A549 (cell line): ENCODE measurements at regions not wholly inside any gene's neighbourhood (a gene's known extent, or its start where the extent isn't known, plus 50 kb on each side); places are given as distances from the start of the nearest gene placed in this dataset.

ENCODE experiments used
- ATAC-seq, 2 experiments: fragments of 200-7000 bp in 1 of 2; fragments of >200 bp in 1 of 2; cut with Nextera tagmentation in 1 of 2; cut with Tn5 transposase in 1 of 2; 3 replicates each; pipeline versions ENCODE4 v1.8.0 to v1.9.1; 2018 to 2020; ENCODE audit warnings: mild to moderate bottlenecking in 1 of 2, moderate library complexity in 1 of 2
- CTCF ChIA-PET: fragments of 300-600 bp; sonication (Branson Sonifier 250); formaldehyde crosslinking; extraction: SDS; loops from one replicate; lab custom pipeline; 2021; ENCODE audit warnings: antibody characterized with exemption, inconsistent platforms; lab: Yijun Ruan, JAX
- POLR2A ChIA-PET: fragments of 350-600 bp; formaldehyde crosslinking; extraction: SDS; loops from one replicate; lab custom pipeline; 2021; ENCODE audit warnings: antibody characterized with exemption, inconsistent platforms; lab: Yijun Ruan, JAX
- DNase-seq, 2 experiments: peaks; one replicate each; pipeline versions ENCODE4 v3.0.0 to v3.0.0-alpha.2; 2011 to 2016; ENCODE audit warnings: low read depth in 1 of 2, low spot score in 1 of 2
- FAIRE-seq: peaks from 2 replicates; lab custom pipeline; 2011; peaks lifted over from hg19 to GRCh38; lab: Jason Lieb, UNC
- H3K27ac ChIP-seq, 2 experiments: fragments of >200 bp; sonication (Bioruptor Twin); formaldehyde crosslinking; 3 replicates each; pipeline ENCODE4 v1.5.1; 2016 to 2017
- H3K4me1 ChIP-seq: fragments of >200 bp; sonication (Bioruptor Twin); formaldehyde crosslinking; 3 replicates; pipeline ENCODE4 v1.6.1; 2016
- H3K4me2 ChIP-seq: fragments of >200 bp; sonication (Bioruptor Twin); formaldehyde crosslinking; 3 replicates; pipeline ENCODE4 v1.6.1; 2016
- H3K4me3 ChIP-seq: fragments of >200 bp; sonication (Bioruptor Twin); formaldehyde crosslinking; 3 replicates; pipeline ENCODE4 v1.5.1; 2016
- H3K9me3 ChIP-seq: fragments of >200 bp; sonication (Bioruptor Twin); formaldehyde crosslinking; 3 replicates; pipeline ENCODE4 v1.6.1; 2016
- ATOH8 ChIP-seq: fragments of 250-450 bp; sonication (Bioruptor Pico); IDR thresholded peaks from 2 replicates; pipeline ENCODE4 v1.5.0; 2020; ENCODE audit warnings: low read depth, mild to moderate bottlenecking, moderate library complexity
- BCL3 ChIP-seq: fragments of >200 bp; sonication (Bioruptor Twin); formaldehyde crosslinking; IDR thresholded peaks from 3 replicates; pipeline ENCODE4 v1.6.1; 2016
- CBX2 ChIP-seq: fragments of 200-600 bp; sonication (generic); IDR thresholded peaks from 2 replicates; pipeline ENCODE4 v1.6.1; 2016; ENCODE audit warnings: low read depth, mild to moderate bottlenecking, borderline replicate concordance
- E2F6 ChIP-seq: IDR thresholded peaks from 2 replicates; pipeline ENCODE4 v1.6.1; 2012; ENCODE audit warnings: low read depth, borderline replicate concordance
- EHMT2 ChIP-seq: fragments of 200-600 bp; sonication (generic); IDR thresholded peaks from 2 replicates; pipeline ENCODE4 v1.6.1; 2016; ENCODE audit warnings: antibody characterized with exemption, low read depth, mild to moderate bottlenecking, moderate library complexity
- ESRRA ChIP-seq: fragments of 150-350 bp; IDR thresholded peaks from 2 replicates; pipeline ENCODE4 v1.6.1; 2014; ENCODE audit warnings: mild to moderate bottlenecking, low read length, borderline replicate concordance
- GATA3 ChIP-seq: IDR thresholded peaks from 2 replicates; pipeline ENCODE4 v1.6.1; 2012; ENCODE audit warnings: borderline replicate concordance
- HEYL ChIP-seq: fragments of 250-450 bp; sonication (Bioruptor Pico); IDR thresholded peaks from 2 replicates; pipeline ENCODE4 v1.8.0; 2021; ENCODE audit warnings: mild to moderate bottlenecking, moderate library complexity
- HMGXB4 ChIP-seq: fragments of 250-450 bp; sonication (Bioruptor Pico); IDR thresholded peaks from 2 replicates; pipeline ENCODE4 v1.5.0; 2021; ENCODE audit warnings: mild to moderate bottlenecking, moderate library complexity, borderline replicate concordance
- HOXA7 ChIP-seq: fragments of 250-450 bp; sonication (Bioruptor Pico); IDR thresholded peaks from 2 replicates; pipeline ENCODE4 v1.5.0; 2020; ENCODE audit warnings: mild to moderate bottlenecking, moderate library complexity
- KDM5A ChIP-seq: fragments of 200-600 bp; sonication (generic); IDR thresholded peaks from 2 replicates; pipeline ENCODE4 v1.6.1; 2016; ENCODE audit warnings: antibody characterized with exemption, mild to moderate bottlenecking
- PBX3 ChIP-seq: IDR thresholded peaks from 2 replicates; pipeline ENCODE4 v1.6.1; 2012
- REST ChIP-seq: fragments of 200-600 bp; sonication (generic); IDR thresholded peaks from 2 replicates; pipeline ENCODE4 v1.6.1; 2016; ENCODE audit warnings: antibody characterized with exemption, mild to moderate bottlenecking, moderate library complexity
- RFX5 ChIP-seq: fragments of 450-650 bp; IDR thresholded peaks from 2 replicates; pipeline ENCODE4 v1.7.1; 2014; ENCODE audit warnings: antibody characterized with exemption, mild to moderate bottlenecking, moderate library complexity
- RNF2 ChIP-seq: fragments of 200-600 bp; sonication (generic); IDR thresholded peaks from 2 replicates; pipeline ENCODE4 v1.6.1; 2016; ENCODE audit warnings: low read depth, mild to moderate bottlenecking, antibody characterized with exemption, moderate library complexity, borderline replicate concordance
- SMC3 ChIP-seq: fragments of >200 bp; sonication (Bioruptor Twin); formaldehyde crosslinking; IDR thresholded peaks from 3 replicates; pipeline ENCODE4 v1.6.1; 2018; ENCODE audit warnings: inconsistent platforms
- TFCP2L1 ChIP-seq: fragments of 250-450 bp; sonication (Bioruptor Pico); IDR thresholded peaks from 2 replicates; pipeline ENCODE4 v1.5.0; 2021; ENCODE audit warnings: mild to moderate bottlenecking
- WGBS: methylation state at CpG from one replicate; pipeline ENCODE4 v1.1.6; 2017; ENCODE audit errors: missing lambda C conversion rate; 5-methylcytosine and 5-hydroxymethylcytosine counted together

GRCh38 chr3:106399761-106400160 is 530.9 kb upstream of the CBLB start:
- FAIRE-seq, result no peak

More at GRCh38 chr3:106399761-106400160, 530.9 kb upstream of the CBLB start:
- Histone ChIP-seq H3K4me3 (no peak overlapping the region), H3K9me3 (no peaks in the 10 kb centered on the region), H3K4me1 (no peaks in the 10 kb centered on the region), H3K27ac (no peak overlapping the region), H3K4me2 (no peak overlapping the region)
- ATAC-seq, result no peak
- CTCF ChIA-PET, result no interaction called here
- 73% methylated on average over 4 of the region's 4 CpGs for WGBS
- POLR2A ChIA-PET, result no interaction called here
- no peak for DNase-seq
- TF ChIP-seq ESRRA, result no peak
- no peak for TF ChIP-seq HEYL
- no peak for TF ChIP-seq RFX5
- TF ChIP-seq EHMT2, result no peak
- TF ChIP-seq CBX2, result no peak
- no peak for TF ChIP-seq REST
- TF ChIP-seq RNF2, result no peak
- no peak for TF ChIP-seq ATOH8 (CRISPR knock-in tag)
- TF ChIP-seq TFCP2L1 (CRISPR knock-in tag), result no peak
- TF ChIP-seq HMGXB4 (CRISPR knock-in tag), result no peak
- no peak for TF ChIP-seq GATA3
- TF ChIP-seq BCL3, result no peak
- TF ChIP-seq E2F6, result no peak
- no peak for TF ChIP-seq HOXA7 (CRISPR knock-in tag)
- no peak for TF ChIP-seq PBX3
- TF ChIP-seq SMC3, result no peak
- TF ChIP-seq KDM5A, result no peak
